Caki2 (cell line): ENCODE measurements at regions not wholly inside any gene's neighbourhood (a gene's known extent, or its start where the extent isn't known, plus 50 kb on each side); places are given as distances from the start of the nearest gene placed in this dataset.
"Not testable (repeated sequence)": the region's sequence is repeated elsewhere in the genome, so short reads cannot be mapped to it uniquely, and the experiment has no call there.

Source experiments
- DNase-seq: peaks from one replicate; pipeline ENCODE4 v3.0.0-alpha.2; 2015; ENCODE audit warnings: low read depth
- in situ Hi-C: cut with HindIII; loops from 2 replicates; pipeline ENCODE4 v1.10.0; 2016; ENCODE audit warnings: low sequenced_read_pairs, low pct_unique_long_range_greater_than_20kb, mixed read lengths

DNA sequence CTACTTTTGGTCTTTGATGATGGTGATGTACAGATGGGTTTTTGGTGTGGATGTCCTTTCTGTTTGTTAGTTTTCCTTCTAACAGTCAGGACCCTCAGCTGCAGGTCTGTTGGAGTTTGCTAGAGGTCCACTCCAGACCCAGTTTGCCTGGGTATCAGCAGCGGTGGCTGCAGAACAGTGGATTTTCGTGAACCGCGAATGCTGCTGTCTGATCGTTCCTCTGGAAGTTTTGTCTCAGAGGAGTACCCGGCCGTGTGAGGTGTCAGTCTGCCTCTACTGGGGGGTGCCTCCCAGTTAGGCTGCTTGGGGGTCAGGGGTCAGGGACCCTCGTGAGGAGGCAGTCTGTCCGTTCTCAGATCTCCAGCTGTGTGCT lies 56.6 kb upstream of the TNFAIP8 start:
- in situ Hi-C loops, result not testable (repeated sequence)

DNA sequence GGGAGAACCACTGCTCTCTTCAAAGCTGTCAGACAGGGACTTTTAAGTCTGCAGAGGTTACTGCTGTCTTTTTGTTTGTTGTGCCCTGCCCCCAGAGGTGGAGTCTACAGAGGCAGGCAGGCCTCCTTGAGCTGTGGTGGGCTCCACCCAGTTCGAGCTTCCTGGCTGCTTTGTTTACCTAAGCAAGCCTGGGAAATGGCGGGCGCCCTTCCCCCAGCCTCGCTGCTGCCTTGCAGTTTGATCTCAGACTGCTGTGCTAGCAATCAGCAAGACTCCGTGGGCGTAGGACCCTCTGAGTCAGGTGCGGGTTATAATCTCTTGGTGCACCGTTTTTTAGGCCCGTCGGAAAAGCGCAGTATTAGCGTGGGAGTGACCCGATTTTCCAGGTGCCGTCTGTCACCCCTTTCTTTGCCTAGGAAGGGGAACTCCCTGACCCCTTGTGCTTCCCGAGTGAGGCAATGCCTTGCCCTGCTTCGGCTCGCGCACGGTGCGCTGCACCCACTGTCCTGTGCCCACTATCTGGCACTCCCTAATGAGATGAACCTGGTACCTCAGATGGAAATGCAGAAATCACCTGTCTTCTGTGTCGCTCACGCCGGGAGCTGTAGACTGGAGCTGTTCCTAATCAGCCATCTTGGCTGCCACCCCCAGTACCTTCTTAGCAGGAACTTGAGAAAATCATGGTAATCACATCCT lies 56.1 kb upstream of the TNFAIP8 start:
- in situ Hi-C loops, result not testable (repeated sequence)
- DNase-seq, result peak; percentile 24

More for the DNA sequence above, 56.6 kb upstream of the TNFAIP8 start:
- not testable (repeated sequence) for DNase-seq

DNA sequence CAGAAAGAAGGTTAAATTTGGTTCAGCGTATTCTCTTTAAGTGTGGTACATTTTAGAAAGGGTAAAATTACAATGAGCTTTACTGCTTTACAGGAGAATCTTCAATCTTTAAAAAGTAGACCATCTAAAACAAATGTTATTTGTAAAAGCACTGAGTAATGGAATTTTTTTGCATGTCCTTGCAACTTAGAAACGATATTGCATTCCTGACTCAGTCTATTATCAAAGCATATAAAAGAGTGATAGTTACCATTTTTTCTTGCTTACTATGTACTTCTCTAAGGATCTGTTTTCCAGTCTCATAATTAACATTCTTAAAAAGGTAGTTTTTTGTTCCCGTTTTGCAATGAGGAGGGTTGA lies 55.5 kb upstream of the TNFAIP8 start:
- DNase-seq, result no peak
- in situ Hi-C loops, result no loop called here

DNA sequence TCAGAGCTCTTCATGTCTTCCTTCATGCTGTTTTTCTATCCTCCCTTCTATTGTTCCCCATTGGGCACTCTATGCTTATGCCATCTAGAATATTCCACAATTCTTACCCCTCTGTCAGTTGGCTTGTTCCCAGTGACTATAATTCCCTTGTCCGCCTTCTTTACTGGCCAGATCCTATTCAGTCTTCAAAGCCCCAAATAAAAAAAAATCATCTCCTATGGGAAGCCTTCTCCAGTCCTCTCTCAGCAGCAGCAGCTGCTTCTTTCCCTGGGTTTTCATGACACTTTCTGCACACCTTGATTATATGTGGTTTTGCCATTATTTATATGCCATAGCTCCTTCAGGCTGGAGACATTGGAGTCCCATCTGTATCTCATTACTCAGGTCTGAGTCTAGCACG lies 54.6 kb upstream of the TNFAIP8 start:
- in situ Hi-C loops, result no loop called here
- DNase-seq, result no peak

DNA sequence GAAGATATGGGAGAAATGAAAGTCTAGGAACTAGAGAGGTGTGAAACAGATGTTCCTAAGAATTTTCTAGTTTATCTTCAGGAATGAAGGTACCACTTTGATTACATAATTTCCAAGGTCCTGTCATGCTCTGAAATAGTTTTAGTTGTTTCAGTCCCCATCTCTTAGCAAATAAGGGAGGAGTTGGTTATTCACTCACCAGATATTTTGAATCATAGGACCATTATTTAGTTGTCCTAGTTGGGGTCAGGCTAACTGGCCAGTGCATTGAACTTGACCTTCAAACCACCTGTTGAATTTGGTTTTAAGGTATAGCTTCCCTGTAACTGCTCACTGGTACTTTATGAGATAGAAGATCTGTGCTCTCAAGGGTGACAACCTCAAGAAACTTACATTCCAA lies 53.9 kb upstream of the TNFAIP8 start:
- no peak for DNase-seq
- in situ Hi-C loops, result no loop called here

DNA sequence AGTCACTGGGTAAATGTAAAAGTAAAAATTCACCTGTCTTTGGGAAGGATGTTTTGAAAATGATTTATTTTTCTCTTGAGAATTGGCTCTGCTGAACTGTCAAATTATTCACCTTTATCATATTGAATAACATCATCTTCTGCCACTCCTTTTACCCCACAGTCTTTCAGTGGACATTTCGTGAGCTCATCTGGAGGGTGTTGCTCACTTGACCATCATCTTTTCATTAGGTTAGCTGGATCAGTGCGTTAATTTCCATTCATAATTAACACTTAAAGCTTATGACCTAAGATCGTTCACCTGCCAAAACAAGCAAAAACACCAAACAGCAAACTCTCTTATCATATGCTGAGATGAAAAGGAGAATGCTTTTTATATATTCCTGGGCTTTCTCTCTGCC lies 53.4 kb upstream of the TNFAIP8 start:
- DNase-seq, result no peak
- in situ Hi-C loops, result no loop called here

DNA sequence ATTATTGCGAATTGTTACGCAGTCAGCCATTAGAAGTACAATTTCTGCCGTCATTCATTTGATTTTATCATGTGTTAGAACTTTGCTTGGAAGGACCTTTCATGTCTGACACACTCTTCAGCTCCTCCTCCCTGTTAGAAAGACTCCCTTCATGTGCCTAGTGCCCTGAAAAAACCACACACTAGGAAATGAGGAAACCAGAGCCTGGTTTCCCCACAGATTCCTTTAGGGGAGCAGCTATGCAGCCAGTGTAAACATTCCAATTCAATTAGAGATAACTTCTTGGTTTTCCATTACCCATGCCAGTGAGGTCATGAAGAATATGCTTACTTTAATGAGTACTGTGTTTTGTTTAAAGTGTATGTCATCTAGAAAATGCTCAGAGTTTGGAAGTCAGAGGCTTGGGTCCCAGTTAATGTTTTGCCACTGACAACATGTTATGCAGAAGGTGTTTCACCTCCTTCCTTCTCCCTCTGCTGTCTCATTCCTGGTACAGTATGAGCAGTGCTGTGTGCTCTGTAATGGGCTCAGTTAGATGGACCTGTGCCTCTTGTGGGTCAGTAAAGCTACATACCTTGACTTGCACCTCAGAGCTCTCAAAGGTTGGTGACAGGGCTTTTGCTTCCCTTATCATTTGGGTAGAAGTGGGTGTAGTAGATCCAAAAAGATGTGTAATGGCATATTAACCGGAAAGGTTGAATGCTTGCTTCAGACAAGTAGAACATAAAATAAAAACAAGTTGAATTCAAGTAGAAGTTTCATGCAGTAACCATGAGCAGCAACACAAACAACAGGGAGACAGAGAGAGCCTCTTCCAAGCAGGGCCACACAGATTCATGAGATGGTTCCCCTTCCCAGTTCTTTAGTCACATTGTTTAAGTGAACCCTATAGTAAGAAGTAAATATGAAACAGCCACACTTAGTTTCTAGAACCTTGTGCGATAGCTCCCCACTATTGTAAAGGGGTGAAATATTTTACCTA lies 52.6 kb upstream of the TNFAIP8 start:
- in situ Hi-C loops, result no loop called here
- DNase-seq, result peak; percentile 98

DNA sequence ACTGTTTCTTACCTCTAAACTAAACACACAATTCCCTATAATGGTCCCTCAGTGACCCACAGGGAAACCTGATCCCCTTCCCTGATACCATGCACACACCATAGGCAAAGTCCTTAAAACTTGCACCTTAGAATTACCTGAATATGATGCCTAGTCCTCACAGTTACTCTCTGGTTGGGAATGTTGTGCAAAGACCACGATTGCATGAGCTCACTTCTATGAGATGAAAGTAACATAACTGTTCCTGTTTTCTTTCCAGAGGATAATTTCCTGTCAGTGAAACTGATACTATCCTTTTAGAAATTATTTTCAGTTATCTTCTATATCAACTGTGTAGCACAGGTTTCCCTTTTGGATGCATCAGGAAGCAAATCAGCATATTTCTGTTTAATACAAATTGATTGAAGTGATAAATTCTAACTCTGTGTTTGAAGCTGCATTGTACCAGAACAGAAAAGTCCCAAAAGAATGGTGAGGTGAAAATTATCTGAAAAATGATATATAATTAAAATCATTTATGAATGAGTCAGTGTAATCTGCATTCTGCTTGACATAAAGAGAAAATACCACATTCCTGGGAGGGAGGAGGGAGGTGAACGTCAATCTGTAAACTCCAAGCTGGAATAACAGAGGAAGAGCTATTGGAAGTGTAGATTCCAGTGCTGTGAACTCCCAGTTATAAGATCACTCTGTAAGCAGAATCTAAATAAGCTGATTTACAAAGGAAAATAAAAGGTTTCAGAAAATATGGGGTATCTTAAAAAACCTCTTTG lies 51.2 kb upstream of the TNFAIP8 start:
- no peak for DNase-seq
- in situ Hi-C loops, result no loop called here
